ENCODE measurements at regions not wholly inside any gene's neighbourhood (a gene's known extent, or its start where the extent isn't known, plus 50 kb on each side); places are given as distances from the start of the nearest gene placed in this dataset.

GRCh38 chr4:72987741-72988729 lies 81.5 kb downstream of the COX18 start:
- no peak for DNase-seq (ENCODE audit: low read depth)
- POLR2A ChIA-PET = no interaction called here
- CTCF ChIA-PET = interaction anchor here (1.1 to 2.2 kb wide), 2 partner anchors 10 to 482 kb away, joined by 3 to 8 read pairs; no protein-coding TSS in a partner anchor
- TF ChIP-seq CTCF (IDR thresholded peaks at IDR 0.05; ENCODE audit: insufficient read depth, low read depth, low read length) = no peak
- H3K4me3 ChIP-seq (ENCODE audit: low read depth, low read length) = no peak overlapping the region
- H3K27me3 ChIP-seq (ENCODE audit: control insufficient read depth, insufficient read depth, low read length) = no peaks in the 10 kb centered on the region
- no peaks in the 10 kb centered on the region for H3K36me3 ChIP-seq (ENCODE audit: control insufficient read depth, insufficient read depth, low read length)

GRCh38 chr4:72984351-72984750 lies 85.2 kb downstream of the COX18 start:
- CTCF ChIA-PET = no interaction called here
- no peak overlapping the region for H3K4me3 ChIP-seq (ENCODE audit: low read depth, low read length)
- no peaks in the 10 kb centered on the region for H3K27me3 ChIP-seq (ENCODE audit: control insufficient read depth, insufficient read depth, low read length)
- no peaks in the 10 kb centered on the region for H3K36me3 ChIP-seq (ENCODE audit: control insufficient read depth, insufficient read depth, low read length)
- DNase-seq (ENCODE audit: low read depth) = no peak
- POLR2A ChIA-PET = no interaction called here
- TF ChIP-seq CTCF (IDR thresholded peaks at IDR 0.05; ENCODE audit: insufficient read depth, low read depth, low read length) = no peak

- H3K4me3 ChIP-seq (ENCODE audit: low read depth, low read length) = no peak overlapping the region
- no peaks in the 10 kb centered on the region for H3K27me3 ChIP-seq (ENCODE audit: control insufficient read depth, insufficient read depth, low read length)
- CTCF ChIA-PET = no interaction called here
- no peaks in the 10 kb centered on the region for H3K36me3 ChIP-seq (ENCODE audit: control insufficient read depth, insufficient read depth, low read length)
- POLR2A ChIA-PET = no interaction called here
- TF ChIP-seq CTCF (IDR thresholded peaks at IDR 0.05; ENCODE audit: insufficient read depth, low read depth, low read length) = no peak
- DNase-seq (ENCODE audit: low read depth) = no peak
Observed at GRCh38 chr4:72983709-72984108, 85.8 kb downstream of the COX18 start.

GRCh38 chr4:72977936-72978485 lies 91.5 kb downstream of the COX18 start:
- no peaks in the 10 kb centered on the region for H3K36me3 ChIP-seq (ENCODE audit: control insufficient read depth, insufficient read depth, low read length)
- no peak for TF ChIP-seq CTCF (IDR thresholded peaks at IDR 0.05; ENCODE audit: insufficient read depth, low read depth, low read length)
- POLR2A ChIA-PET = no interaction called here
- CTCF ChIA-PET = interaction anchor here (0.9 to 2.9 kb wide), 4 partner anchors 11 to 281 kb away, joined by 3 to 8 read pairs (median 4); partner anchors contain the start of gene ANKRD17
- DNase-seq (ENCODE audit: low read depth) = no peak
- H3K4me3 ChIP-seq (ENCODE audit: low read depth, low read length) = no peak overlapping the region
- no peaks in the 10 kb centered on the region for H3K27me3 ChIP-seq (ENCODE audit: control insufficient read depth, insufficient read depth, low read length)

- TF ChIP-seq CTCF (IDR thresholded peaks at IDR 0.05; ENCODE audit: insufficient read depth, low read depth, low read length) = no peak
- Histone ChIP-seq H3K36me3 (ENCODE audit: control insufficient read depth, insufficient read depth, low read length) (no peaks in the 10 kb centered on the region), H3K4me3 (ENCODE audit: low read depth, low read length) (no peak overlapping the region), H3K27me3 (ENCODE audit: control insufficient read depth, insufficient read depth, low read length) (no peaks in the 10 kb centered on the region)
- no peak for DNase-seq (ENCODE audit: low read depth)
- POLR2A ChIA-PET = interaction anchor here (0.6 kb wide), 1 partner anchor 477 kb away, joined by 3 read pairs; no protein-coding TSS in a partner anchor
- CTCF ChIA-PET = no interaction called here
Observed at GRCh38 chr4:72975488-72975784, 94.1 kb downstream of the COX18 start.
